SU-DHL-6 (cell line): ENCODE measurements at regions not wholly inside any gene's neighbourhood (a gene's known extent, or its start where the extent isn't known, plus 50 kb on each side); places are given as distances from the start of the nearest gene placed in this dataset.

Experiments
- CTCF ChIP-seq: fragments of 200-600 bp; sonication (generic); IDR thresholded peaks from one replicate; pipeline ENCODE4 v1.5.1; 2017; ENCODE audit warnings: antibody characterized with exemption, mild to moderate bottlenecking, low read length, moderate library complexity; ENCODE audit not compliant: insufficient read depth, poor library complexity, severe bottlenecking
- EZH2phosphoT487 ChIP-seq: fragments of 200-600 bp; sonication (generic), shearing (Covaris generic); conservative IDR thresholded peaks from 2 replicates; pipeline ENCODE4 v1.6.1; 2018; ENCODE audit warnings: mild to moderate bottlenecking, antibody characterized with exemption, low read length, moderate library complexity, mixed read lengths

DNA sequence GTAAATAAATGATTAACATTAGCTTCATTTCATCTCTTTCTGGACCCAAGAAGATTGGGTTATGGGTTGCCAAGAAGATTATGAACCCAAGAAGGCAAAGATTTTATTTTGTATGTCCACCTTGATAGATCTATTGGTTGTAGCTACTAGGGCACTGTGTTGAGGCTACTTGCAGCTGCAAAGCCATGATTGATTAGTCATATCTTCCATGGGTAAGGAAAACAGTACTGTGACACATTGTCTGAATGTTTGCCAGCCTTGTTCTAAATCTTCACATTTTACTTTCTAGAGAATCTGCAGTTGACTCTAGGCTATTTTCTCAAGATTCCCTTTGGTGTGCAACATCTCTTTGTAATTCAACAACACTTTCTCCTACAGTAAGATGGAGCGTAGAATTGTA is 229.2 kb upstream of the KCNH8 start:
- TF ChIP-seq CTCF (no peak), EZH2phosphoT487 (no peak)
